ENCODE measurements at regions not wholly inside any gene's neighbourhood (a gene's known extent, or its start where the extent isn't known, plus 50 kb on each side); places are given as distances from the start of the nearest gene placed in this dataset.

DNA sequence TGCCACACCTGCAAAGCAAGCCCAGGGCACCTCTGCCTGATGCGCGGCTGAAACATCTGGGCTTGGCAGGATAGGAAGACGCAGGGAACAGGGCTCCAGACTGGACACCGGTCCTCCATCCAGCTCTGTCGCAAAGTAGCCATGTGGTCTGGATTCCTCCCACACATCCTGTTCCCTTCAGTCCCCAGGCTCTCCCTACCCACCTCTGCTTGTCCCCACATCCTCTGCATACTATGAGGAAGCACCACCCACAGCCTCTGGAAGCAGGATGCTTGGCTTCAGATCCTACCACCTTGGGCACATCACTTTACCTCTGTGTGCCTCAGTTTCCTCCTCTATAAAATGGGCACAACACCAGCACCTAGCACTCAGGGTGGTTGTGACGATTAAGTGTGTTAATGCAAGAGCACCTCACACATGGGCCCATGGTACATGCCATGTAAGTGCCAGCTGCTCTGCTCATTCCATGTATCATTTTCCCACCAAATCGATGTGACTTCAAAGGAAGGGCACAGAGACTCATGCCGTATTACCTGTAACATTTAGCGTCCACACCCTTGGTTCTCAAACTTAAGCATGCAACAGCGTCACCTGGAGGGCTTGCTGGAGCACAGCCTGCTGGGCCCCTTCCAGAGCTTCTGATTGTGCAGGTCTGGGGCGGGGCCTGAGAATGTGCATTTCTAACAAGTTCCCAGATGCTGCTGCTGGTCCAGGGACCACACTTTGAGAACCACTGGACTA lies 138.6 kb upstream of the SDK2 start (continued):
- TF ChIP-seq, protein P1, sequence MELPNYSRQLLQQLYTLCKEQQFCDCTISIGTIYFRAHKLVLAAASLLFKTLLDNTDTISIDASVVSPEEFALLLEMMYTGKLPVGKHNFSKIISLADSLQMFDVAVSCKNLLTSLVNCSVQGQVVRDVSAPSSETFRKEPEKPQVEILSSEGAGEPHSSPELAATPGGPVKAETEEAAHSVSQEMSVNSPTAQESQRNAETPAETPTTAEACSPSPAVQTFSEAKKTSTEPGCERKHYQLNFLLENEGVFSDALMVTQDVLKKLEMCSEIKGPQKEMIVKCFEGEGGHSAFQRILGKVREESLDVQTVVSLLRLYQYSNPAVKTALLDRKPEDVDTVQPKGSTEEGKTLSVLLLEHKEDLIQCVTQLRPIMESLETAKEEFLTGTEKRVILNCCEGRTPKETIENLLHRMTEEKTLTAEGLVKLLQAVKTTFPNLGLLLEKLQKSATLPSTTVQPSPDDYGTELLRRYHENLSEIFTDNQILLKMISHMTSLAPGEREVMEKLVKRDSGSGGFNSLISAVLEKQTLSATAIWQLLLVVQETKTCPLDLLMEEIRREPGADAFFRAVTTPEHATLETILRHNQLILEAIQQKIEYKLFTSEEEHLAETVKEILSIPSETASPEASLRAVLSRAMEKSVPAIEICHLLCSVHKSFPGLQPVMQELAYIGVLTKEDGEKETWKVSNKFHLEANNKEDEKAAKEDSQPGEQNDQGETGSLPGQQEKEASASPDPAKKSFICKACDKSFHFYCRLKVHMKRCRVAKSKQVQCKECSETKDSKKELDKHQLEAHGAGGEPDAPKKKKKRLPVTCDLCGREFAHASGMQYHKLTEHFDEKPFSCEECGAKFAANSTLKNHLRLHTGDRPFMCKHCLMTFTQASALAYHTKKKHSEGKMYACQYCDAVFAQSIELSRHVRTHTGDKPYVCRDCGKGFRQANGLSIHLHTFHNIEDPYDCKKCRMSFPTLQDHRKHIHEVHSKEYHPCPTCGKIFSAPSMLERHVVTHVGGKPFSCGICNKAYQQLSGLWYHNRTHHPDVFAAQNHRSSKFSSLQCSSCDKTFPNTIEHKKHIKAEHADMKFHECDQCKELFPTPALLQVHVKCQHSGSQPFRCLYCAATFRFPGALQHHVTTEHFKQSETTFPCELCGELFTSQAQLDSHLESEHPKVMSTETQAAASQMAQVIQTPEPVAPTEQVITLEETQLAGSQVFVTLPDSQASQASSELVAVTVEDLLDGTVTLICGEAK (IDR thresholded peaks at IDR 0.05) = no peak
- TF ChIP-seq, protein P1 (CRISPR knock-in tag; IDR thresholded peaks at IDR 0.05) = no peak
- TF ChIP-seq YBX1 (IDR thresholded peaks at IDR 0.05) = no peak
- no peak for TF ChIP-seq TCF7 (IDR thresholded peaks at IDR 0.05; ENCODE audit: borderline replicate concordance)
- TF ChIP-seq FOXM1 (IDR thresholded peaks at IDR 0.05; ENCODE audit: low read depth) = no peak
- no peak for TF ChIP-seq FOXM1 (CRISPR knock-in tag; IDR thresholded peaks at IDR 0.05; ENCODE audit: low read depth)
- no peak for TF ChIP-seq CHD1 (IDR thresholded peaks at IDR 0.05; ENCODE audit: low read length)
- TF ChIP-seq NCOA1 (IDR thresholded peaks at IDR 0.05; ENCODE audit: low read depth) = no peak
- no peak for TF ChIP-seq ELK3 (CRISPR knock-in tag; IDR thresholded peaks at IDR 0.05)
- TF ChIP-seq ESRRA (IDR thresholded peaks at IDR 0.05; ENCODE audit: borderline replicate concordance, low read depth) = no peak
